SK-N-SH treated with all-trans-retinoic acid at 6 μM for 48 hours (cell line): ENCODE measurements at regions not wholly inside any gene's neighbourhood (a gene's known extent, or its start where the extent isn't known, plus 50 kb on each side); places are given as distances from the start of the nearest gene placed in this dataset.

Experiments used
- ESRRG ChIP-seq: fragments of 250-450 bp; sonication (Bioruptor Pico); IDR thresholded peaks from 2 replicates; pipeline ENCODE4 v1.6.1; 2021; ENCODE audit warnings: mild to moderate bottlenecking
- OSR1 ChIP-seq: fragments of 250-450 bp; sonication (Bioruptor Pico); IDR thresholded peaks from 2 replicates; pipeline ENCODE4 v1.8.0; 2022; ENCODE audit warnings: moderate library complexity, mild to moderate bottlenecking, inconsistent platforms
- SNAI2 ChIP-seq: fragments of 250-450 bp; sonication (Bioruptor Pico); IDR thresholded peaks from 2 replicates; pipeline ENCODE4 v1.5.0; 2020; ENCODE audit warnings: mild to moderate bottlenecking, moderate library complexity
- ZFP3 ChIP-seq: fragments of 250-450 bp; sonication (Bioruptor Pico); IDR thresholded peaks from 2 replicates; pipeline ENCODE4 v1.5.0; 2020; ENCODE audit warnings: mild to moderate bottlenecking, moderate library complexity
- ZNF70 ChIP-seq: fragments of 450-650 bp; formaldehyde crosslinking; IDR thresholded peaks from 2 replicates; pipeline ENCODE4 v1.5.0; 2020; ENCODE audit warnings: mild to moderate bottlenecking, moderate library complexity

DNA sequence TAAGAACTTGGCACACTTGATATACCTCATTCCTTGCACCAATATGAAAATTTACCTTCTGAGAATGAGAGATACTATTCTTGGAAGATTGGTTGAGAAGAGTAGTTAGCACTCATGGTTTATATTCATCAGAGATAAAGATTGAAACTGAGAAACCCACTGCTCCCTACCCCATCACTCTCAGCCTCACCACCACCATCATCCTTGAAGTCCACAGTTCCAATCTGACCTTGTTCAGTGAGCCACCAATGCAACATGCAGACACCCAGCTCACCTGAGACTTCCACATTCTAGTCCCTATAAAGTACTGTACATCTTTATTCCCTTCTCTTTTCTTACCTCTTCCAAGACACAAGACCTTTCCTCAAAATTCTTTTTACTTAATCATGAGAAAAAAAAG is 869.0 kb downstream of the TRIB2 start:
- TF ChIP-seq ZNF70 (CRISPR knock-in tag) (no peak), ZFP3 (CRISPR knock-in tag) (no peak), OSR1 (CRISPR knock-in tag) (no peak), SNAI2 (CRISPR knock-in tag) (no peak), ESRRG (CRISPR knock-in tag) (no peak)
